Trophoblast cell (in vitro differentiated cells and primary cell): ENCODE measurements at regions not wholly inside any gene's neighbourhood (a gene's known extent, or its start where the extent isn't known, plus 50 kb on each side); places are given as distances from the start of the nearest gene placed in this dataset.

Experiments used
- DNase-seq, 2 donors: peaks; one replicate each; pipeline ENCODE4 v3.0.0-alpha.2; 2016
- H2AFZ ChIP-seq: 2 replicates; pipeline ENCODE4 v1.6.1; 2013; ENCODE audit warnings: low read length, moderate library complexity, mild to moderate bottlenecking; ENCODE audit not compliant: insufficient read depth, poor library complexity
- H2AK5ac ChIP-seq: 2 replicates; pipeline ENCODE4 v1.6.1; 2013; ENCODE audit warnings: mild to moderate bottlenecking, low read length
- H2BK120ac ChIP-seq: 2 replicates; pipeline ENCODE4 v1.6.1; 2013; ENCODE audit warnings: low read length, mild to moderate bottlenecking, moderate library complexity; ENCODE audit not compliant: insufficient read depth, poor library complexity
- H2BK12ac ChIP-seq: 2 replicates; pipeline ENCODE4 v1.6.1; 2013; ENCODE audit warnings: mild to moderate bottlenecking, low read length, moderate library complexity
- H2BK5ac ChIP-seq: 2 replicates; pipeline ENCODE4 v1.6.1; 2013; ENCODE audit warnings: low read length, low read depth, moderate library complexity, mild to moderate bottlenecking; ENCODE audit not compliant: poor library complexity
- H3K14ac ChIP-seq: 2 replicates; pipeline ENCODE4 v1.6.1; 2013; ENCODE audit warnings: mild to moderate bottlenecking, low read length
- H3K18ac ChIP-seq: 2 replicates; pipeline ENCODE4 v1.6.1; 2013; ENCODE audit warnings: mild to moderate bottlenecking, low read length
- H3K23ac ChIP-seq: 2 replicates; pipeline ENCODE4 v1.6.1; 2013; ENCODE audit warnings: low read length
- H3K27ac ChIP-seq: 2 replicates; pipeline ENCODE4 v1.5.1; 2013; ENCODE audit warnings: low read depth, mild to moderate bottlenecking, inconsistent platforms, low read length, moderate library complexity
- H3K27me3 ChIP-seq: 2 replicates; pipeline ENCODE4 v1.6.1; 2013; ENCODE audit warnings: inconsistent platforms, mild to moderate bottlenecking, low read length, moderate library complexity; ENCODE audit not compliant: insufficient read depth
- H3K36me3 ChIP-seq, 2 experiments: 1 replicate in 1 of 2; 2 replicates in 1 of 2; pipeline ENCODE4 v1.6.1; 2013; ENCODE audit warnings: low read length in 2 of 2, mild to moderate bottlenecking in 2 of 2, moderate library complexity in 1 of 2; ENCODE audit not compliant: insufficient read depth in 2 of 2, control insufficient read depth in 1 of 2
- H3K4ac ChIP-seq: 2 replicates; pipeline ENCODE4 v1.6.1; 2013; ENCODE audit warnings: low read depth, mild to moderate bottlenecking, low read length, moderate library complexity
- H3K4me1 ChIP-seq, 2 experiments: 1 replicate in 1 of 2; 2 replicates in 1 of 2; pipeline ENCODE4 v1.6.1; 2013; ENCODE audit warnings: low read length in 2 of 2, mild to moderate bottlenecking in 2 of 2, moderate library complexity in 1 of 2; ENCODE audit not compliant: insufficient read depth in 2 of 2, control insufficient read depth in 1 of 2
- H3K4me2 ChIP-seq: 2 replicates; pipeline ENCODE4 v1.6.1; 2013; ENCODE audit warnings: inconsistent platforms, mild to moderate bottlenecking, low read length, moderate library complexity
- H3K4me3 ChIP-seq: 2 replicates; pipeline ENCODE4 v1.5.1; 2013; ENCODE audit warnings: mild to moderate bottlenecking, low read depth, low read length, inconsistent platforms
- H3K79me1 ChIP-seq: one replicate; pipeline ENCODE4 v1.6.1; 2013; ENCODE audit warnings: low read length
- H3K79me2 ChIP-seq: 2 replicates; pipeline ENCODE4 v1.6.1; 2013; ENCODE audit warnings: low read length, mild to moderate bottlenecking; ENCODE audit not compliant: control insufficient read depth, insufficient read depth, poor library complexity
- H3K9ac ChIP-seq: 2 replicates; pipeline ENCODE4 v1.6.1; 2013; ENCODE audit warnings: mild to moderate bottlenecking, low read length
- H3K9me3 ChIP-seq: 2 replicates; pipeline ENCODE4 v1.6.1; 2013; ENCODE audit warnings: low read depth, mild to moderate bottlenecking, control low read depth, inconsistent platforms, low read length; ENCODE audit not compliant: insufficient read depth
- H4K12ac ChIP-seq: 2 replicates; pipeline ENCODE4 v1.6.1; 2013; ENCODE audit warnings: low read depth, mild to moderate bottlenecking, low read length, moderate library complexity
- H4K8ac ChIP-seq: 2 replicates; pipeline ENCODE4 v1.6.1; 2013; ENCODE audit warnings: low read depth, mild to moderate bottlenecking, low read length, moderate library complexity
- H4K91ac ChIP-seq: one replicate; pipeline ENCODE4 v1.6.1; 2013; ENCODE audit warnings: low read depth, mild to moderate bottlenecking, low read length, moderate library complexity
- WGBS: extraction: QIAGEN DNeasy Blood & Tissue Kit; methylation state at CpG from one replicate; pipeline ENCODE4 v1.1.7; 2013; ENCODE audit warnings: missing lambda C conversion rate; ENCODE audit not compliant: insufficient read length, insufficient coverage; ENCODE audit errors: extremely low coverage; 5-methylcytosine and 5-hydroxymethylcytosine counted together

GRCh38 chr15:98381446-98381845 lies 266.9 kb upstream of the IGF1R start:
- no peaks in the 10 kb centered on the region for H3K79me1 ChIP-seq
- H3K4ac ChIP-seq = no peak overlapping the region
- H3K18ac ChIP-seq = no peak overlapping the region
- H2AK5ac ChIP-seq = no peak overlapping the region
- H4K91ac ChIP-seq = no peak overlapping the region
- H3K79me2 ChIP-seq = no peaks in the 10 kb centered on the region
- no peak overlapping the region for H2BK12ac ChIP-seq
- no peak overlapping the region for H3K4me3 ChIP-seq
- H2AFZ ChIP-seq = no peak overlapping the region
- H2BK120ac ChIP-seq = no peak overlapping the region
- no peak overlapping the region for H4K12ac ChIP-seq
- H3K27me3 ChIP-seq = no peaks in the 10 kb centered on the region
- no peak overlapping the region for H4K8ac ChIP-seq
- DNase-seq = no peak
- WGBS = no CpG with 5 or more reads among the region's 2 CpGs
- H3K23ac ChIP-seq = no peak overlapping the region
- no peak overlapping the region for H3K14ac ChIP-seq
- no peaks in the 10 kb centered on the region for H3K4me1 ChIP-seq
- no peak overlapping the region for H3K9ac ChIP-seq
- H3K36me3 ChIP-seq = no peaks in the 10 kb centered on the region
- peaks cover 2% of the 10 kb centered on the region for H3K9me3 ChIP-seq
- H3K4me2 ChIP-seq = no peak overlapping the region
- no peak overlapping the region for H3K27ac ChIP-seq
- no peak overlapping the region for H2BK5ac ChIP-seq

- Histone ChIP-seq H3K23ac (no peak overlapping the region), H3K18ac (no peak overlapping the region)
These were observed 266.2 kb upstream of the IGF1R start for GRCh38 chr15:98382139-98382538.

GRCh38 chr15:98383571-98383970 lies 264.8 kb upstream of the IGF1R start:
- Histone ChIP-seq H3K4me3 (no peak overlapping the region), H3K9me3 (peaks cover 3% of the 10 kb centered on the region), H3K18ac (no peak overlapping the region), H4K8ac (no peak overlapping the region), H2AK5ac (no peak overlapping the region), H3K4me1 (no peaks in the 10 kb centered on the region), H3K23ac (no peak overlapping the region), H4K91ac (no peak overlapping the region), H2BK120ac (no peak overlapping the region), H3K27me3 (no peaks in the 10 kb centered on the region), H2BK5ac (no peak overlapping the region), H3K79me2 (no peaks in the 10 kb centered on the region), H3K36me3 (no peaks in the 10 kb centered on the region), H2BK12ac (no peak overlapping the region), H3K4me2 (no peak overlapping the region), H4K12ac (no peak overlapping the region), H3K9ac (no peak overlapping the region), H3K4ac (no peak overlapping the region), H3K27ac (no peak overlapping the region), H2AFZ (no peak overlapping the region), H3K14ac (no peak overlapping the region), H3K79me1 (no peaks in the 10 kb centered on the region)
- no peak for DNase-seq
- no CpG with 5 or more reads among the region's 2 CpGs for whole genome bisulfite sequencing

More at GRCh38 chr15:98382139-98382538, 266.2 kb upstream of the IGF1R start:
- Histone ChIP-seq H3K27ac (no peak overlapping the region), H2AFZ (no peak overlapping the region), H4K12ac (no peak overlapping the region), H3K9me3 (peaks cover 3% of the 10 kb centered on the region), H3K4ac (no peak overlapping the region), H2BK12ac (no peak overlapping the region), H3K4me3 (no peak overlapping the region), H4K8ac (no peak overlapping the region), H2BK120ac (no peak overlapping the region), H3K14ac (no peak overlapping the region), H3K4me1 (no peaks in the 10 kb centered on the region), H3K4me2 (no peak overlapping the region), H3K9ac (no peak overlapping the region), H3K27me3 (no peaks in the 10 kb centered on the region), H2BK5ac (no peak overlapping the region), H3K79me2 (no peaks in the 10 kb centered on the region), H2AK5ac (no peak overlapping the region), H3K36me3 (no peaks in the 10 kb centered on the region), H4K91ac (no peak overlapping the region), H3K79me1 (no peaks in the 10 kb centered on the region)
- WGBS = no CpG with 5 or more reads among the region's 6 CpGs
- DNase-seq = no peak

GRCh38 chr15:98384328-98385029 lies 263.9 kb upstream of the IGF1R start:
- no peaks in the 10 kb centered on the region for H3K36me3 ChIP-seq
- H2BK12ac ChIP-seq = no peak overlapping the region
- no peak overlapping the region for H2BK120ac ChIP-seq
- no peaks in the 10 kb centered on the region for H3K79me1 ChIP-seq
- no peak overlapping the region for H3K23ac ChIP-seq
- WGBS = no CpG with 5 or more reads among the region's 9 CpGs
- no peak overlapping the region for H2AFZ ChIP-seq
- no peaks in the 10 kb centered on the region for H3K27me3 ChIP-seq
- H4K12ac ChIP-seq = no peak overlapping the region
- H3K18ac ChIP-seq = no peak overlapping the region
- H4K8ac ChIP-seq = no peak overlapping the region
- H3K4ac ChIP-seq = no peak overlapping the region
- no peak overlapping the region for H3K4me2 ChIP-seq
- H2BK5ac ChIP-seq = no peak overlapping the region
- H3K14ac ChIP-seq = no peak overlapping the region
- no peak overlapping the region for H3K9ac ChIP-seq
- H3K4me1 ChIP-seq = no peaks in the 10 kb centered on the region
- no peaks in the 10 kb centered on the region for H3K79me2 ChIP-seq
- H4K91ac ChIP-seq = no peak overlapping the region
- no peak overlapping the region for H3K4me3 ChIP-seq
- peaks cover 3% of the 10 kb centered on the region for H3K9me3 ChIP-seq
- no peak overlapping the region for H2AK5ac ChIP-seq
- DNase-seq = no peak
- H3K27ac ChIP-seq = no peak overlapping the region
